Lower lobe of right lung (tissue), 2 donors: ENCODE measurements at regions not wholly inside any gene's neighbourhood (a gene's known extent, or its start where the extent isn't known, plus 50 kb on each side); places are given as distances from the start of the nearest gene placed in this dataset.

Source experiments
- ATAC-seq, 2 donors: fragments of 200-7000 bp; cut with Tn5 transposase; one replicate each; pipeline ENCODE4 v1.9.1; 2020 to 2022; ENCODE audit warnings: mild to moderate bottlenecking in 2 of 2, moderate library complexity in 2 of 2
- DNase-seq: peaks from one replicate; pipeline ENCODE4 v3.0.0-alpha.2; 2020
- H3K27ac ChIP-seq: fragments of 200-600 bp; one replicate; pipeline ENCODE4 v1.8.0; 2022
- H3K27me3 ChIP-seq: fragments of 200-600 bp; one replicate; pipeline ENCODE4 v1.8.0; 2022; ENCODE audit warnings: low read depth
- H3K36me3 ChIP-seq: fragments of 200-600 bp; one replicate; pipeline ENCODE4 v1.8.0; 2022; ENCODE audit warnings: mild to moderate bottlenecking
- H3K4me1 ChIP-seq: fragments of 200-600 bp; one replicate; pipeline ENCODE4 v1.8.0; 2022
- H3K4me3 ChIP-seq: fragments of 200-600 bp; one replicate; pipeline ENCODE4 v1.8.0; 2022; ENCODE audit warnings: mild to moderate bottlenecking
- H3K9me3 ChIP-seq: fragments of 200-600 bp; one replicate; pipeline ENCODE4 v1.8.0; 2022
- CTCF ChIP-seq: fragments of 200-600 bp; IDR thresholded peaks from one replicate; pipeline ENCODE4 v1.8.0; 2022; ENCODE audit warnings: antibody characterized with exemption, mild to moderate bottlenecking
- intact Hi-C: fragments of 100-400 bp; cut with DNase I; formaldehyde crosslinking; loops from one replicate; pipeline ENCODE4 v1.11.0; 2022
- donor health status: DM: no; HTN: yes; CAD: no; lungs with severe emphysema.

DNA sequence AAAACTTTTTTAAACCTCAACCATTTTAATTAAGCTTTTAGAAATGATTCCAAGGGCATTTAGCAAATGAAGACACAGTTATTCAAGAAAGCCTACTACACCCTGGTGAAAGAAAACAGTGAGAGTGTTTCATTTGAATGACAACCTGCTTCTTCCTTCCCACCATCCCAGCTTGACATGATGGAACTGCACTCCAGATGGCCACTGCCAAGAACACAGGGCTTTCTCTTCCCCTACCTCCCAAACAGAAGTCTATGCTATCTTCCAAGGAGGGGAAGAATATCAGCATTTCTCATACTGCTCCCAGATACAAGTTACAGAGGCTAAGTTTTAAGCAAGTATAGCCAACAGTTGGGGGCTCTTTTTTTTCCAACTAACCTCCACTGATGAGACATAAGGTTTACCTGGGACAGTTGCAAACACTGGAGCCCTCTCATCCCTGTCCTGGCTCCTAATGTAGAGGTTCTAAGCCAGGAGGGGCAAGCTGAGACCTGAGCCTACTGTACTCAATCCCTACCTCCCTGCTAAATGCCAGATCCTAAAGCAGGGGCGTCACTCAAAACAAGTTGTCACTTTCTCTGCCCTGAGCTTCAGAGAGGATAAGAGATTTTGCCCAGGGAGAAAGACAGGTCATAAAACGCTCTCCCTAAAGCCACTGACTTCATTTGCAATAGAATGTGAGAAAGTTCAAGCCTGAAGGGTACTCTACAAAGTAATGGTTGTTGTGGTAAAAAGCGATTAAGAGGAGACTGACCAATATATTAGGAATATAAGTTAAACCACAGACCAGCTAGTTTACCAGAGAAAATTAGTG, 88.5 kb upstream of the SLC27A6 start:
- intact Hi-C loops: no loop called here
- TF ChIP-seq CTCF: no peak
- Histone ChIP-seq H3K4me3 (no peak overlapping the region), H3K36me3 (no peaks in the 10 kb centered on the region), H3K4me1 (no peaks in the 10 kb centered on the region), H3K9me3 (no peaks in the 10 kb centered on the region), H3K27me3 (no peaks in the 10 kb centered on the region), H3K27ac (no peak overlapping the region)
- ATAC-seq: no peak
- DNase-seq: no peak

DNA sequence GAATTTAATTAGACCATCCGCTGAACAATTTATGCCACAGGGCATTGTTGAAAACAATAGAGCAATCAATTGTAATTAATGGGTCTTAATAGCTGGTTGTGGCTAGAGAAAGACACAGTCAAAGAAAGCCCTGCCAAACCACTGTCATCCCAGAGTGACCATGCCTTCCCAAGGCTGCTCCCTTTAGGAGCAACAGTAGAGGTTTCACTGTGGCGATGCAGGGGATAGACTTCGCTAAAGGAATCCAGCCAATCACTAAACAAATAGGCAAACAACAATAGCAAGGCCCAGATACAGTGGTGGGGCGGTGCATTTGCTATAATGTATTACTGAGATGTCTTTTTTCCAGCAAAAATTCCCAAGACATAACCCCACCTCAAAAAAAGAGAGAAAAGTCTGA, 87.8 kb upstream of the SLC27A6 start:
- H3K36me3 ChIP-seq: no peaks in the 10 kb centered on the region
- TF ChIP-seq CTCF: no peak
- ATAC-seq (no peak), DNase-seq (no peak)
- no peak overlapping the region for H3K27ac ChIP-seq
- no peak overlapping the region for H3K4me3 ChIP-seq
- no peaks in the 10 kb centered on the region for H3K27me3 ChIP-seq
- H3K4me1 ChIP-seq: no peaks in the 10 kb centered on the region
- no peaks in the 10 kb centered on the region for H3K9me3 ChIP-seq
- intact Hi-C loops: no loop called here

GRCh38 chr5:128881502-128882018, 83.7 kb upstream of the SLC27A6 start:
- Histone ChIP-seq H3K27ac (no peak overlapping the region), H3K9me3 (no peaks in the 10 kb centered on the region), H3K4me3 (no peak overlapping the region), H3K27me3 (no peaks in the 10 kb centered on the region), H3K36me3 (no peaks in the 10 kb centered on the region), H3K4me1 (no peaks in the 10 kb centered on the region)
- DNase-seq (no peak), ATAC-seq (no peak)
- intact Hi-C loops: no loop called here
- no peak for TF ChIP-seq CTCF

DNA sequence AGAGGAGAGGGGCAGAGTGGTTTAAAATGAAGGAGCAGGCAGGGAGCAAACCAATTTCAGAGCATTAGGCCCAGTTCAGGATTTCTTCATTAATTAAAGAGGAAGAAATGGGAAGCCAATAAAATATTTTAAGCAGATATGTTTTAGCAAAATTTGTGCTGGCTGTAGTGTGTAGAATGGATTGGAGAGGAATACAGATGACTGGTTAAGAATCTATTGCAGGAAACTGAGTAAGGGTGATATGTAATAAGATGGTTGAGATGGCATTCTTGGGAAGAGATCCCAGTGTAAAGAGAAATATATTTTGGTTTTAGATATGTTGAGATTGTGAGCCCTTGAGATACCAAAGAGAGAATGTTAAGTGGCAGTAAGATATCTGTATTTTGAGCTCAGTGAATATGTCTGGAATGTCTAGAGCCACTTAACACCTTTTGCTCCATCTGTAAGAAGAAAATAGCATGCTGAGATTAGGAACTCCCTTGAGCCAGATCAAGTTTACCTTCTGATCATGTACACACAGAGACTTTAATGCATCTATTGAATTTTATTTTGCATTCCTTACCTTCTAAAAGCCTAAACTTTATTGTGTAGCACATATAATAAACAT, 79.5 kb upstream of the SLC27A6 start:
- no peak for TF ChIP-seq CTCF
- Histone ChIP-seq H3K9me3 (no peaks in the 10 kb centered on the region), H3K4me1 (no peaks in the 10 kb centered on the region)

GRCh38 chr5:128895122-128895521, 70.2 kb upstream of the SLC27A6 start:
- Histone ChIP-seq H3K4me1 (no peaks in the 10 kb centered on the region), H3K27ac (no peak overlapping the region), H3K9me3 (no peaks in the 10 kb centered on the region), H3K36me3 (no peaks in the 10 kb centered on the region), H3K27me3 (no peaks in the 10 kb centered on the region), H3K4me3 (no peak overlapping the region)
- DNase-seq (no peak), ATAC-seq (no peak)
- intact Hi-C loops: no loop called here
- TF ChIP-seq CTCF: no peak

More for the DNA sequence above, 79.5 kb upstream of the SLC27A6 start:
- intact Hi-C loops: no loop called here
- no peak overlapping the region for H3K4me3 ChIP-seq
- no peak overlapping the region for H3K27ac ChIP-seq
- H3K27me3 ChIP-seq: no peaks in the 10 kb centered on the region
- ATAC-seq (peak; percentile 46 to 87), DNase-seq (no peak)
- H3K36me3 ChIP-seq: no peaks in the 10 kb centered on the region
